GM12878 (cell line): ENCODE measurements at regions not wholly inside any gene's neighbourhood (a gene's known extent, or its start where the extent isn't known, plus 50 kb on each side); places are given as distances from the start of the nearest gene placed in this dataset.

Experiments
- ATAC-seq: fragments of 200-7000 bp; cut with Tn5 transposase; 3 replicates; pipeline ENCODE4 v1.9.1; 2020; ENCODE audit warnings: mild to moderate bottlenecking, moderate library complexity
- BruUV-seq: library from RNA; stranded (reverse); fragments of 400-500 nt; replicated peaks from 2 replicates; lab custom pipeline; 2021; lab: Mats Ljungman, UMichigan
- CTCF ChIA-PET: fragments of 300-600 bp; sonication (Branson Sonifier 250); formaldehyde crosslinking; extraction: SDS; loops from one replicate; lab custom pipeline; 2021; ENCODE audit warnings: inconsistent platforms; lab: Yijun Ruan, JAX
- POLR2A ChIA-PET: fragments of 350-600 bp; formaldehyde crosslinking; extraction: SDS; loops from one replicate; lab custom pipeline; 2021; ENCODE audit warnings: inconsistent platforms; lab: Charles Lee
- RAD21 ChIA-PET: fragments of 300-600 bp; sonication (Branson Sonifier 250); formaldehyde crosslinking; loops from one replicate; lab custom pipeline; 2023; ENCODE audit warnings: antibody characterized with exemption; ENCODE audit not compliant: unreplicated experiment; lab: Charles Lee
- SMC1A ChIA-PET: fragments of 300-600 bp; sonication (Branson Sonifier 250); formaldehyde crosslinking; loops from one replicate; lab custom pipeline; 2023; ENCODE audit not compliant: unreplicated experiment, uncharacterized antibody; lab: Charles Lee
- DNase-seq: peaks from one replicate; pipeline ENCODE4 v3.0.0-alpha.2; 2011; ENCODE audit warnings: low read depth, low spot score
- FAIRE-seq: peaks from 3 replicates; lab custom pipeline; 2011; peaks lifted over from hg19 to GRCh38; lab: Jason Lieb, UNC
- H2AFZ ChIP-seq: 2 replicates; pipeline ENCODE4 v1.6.0; 2011; ENCODE audit warnings: low read depth, low read length, control low read depth; ENCODE audit not compliant: control insufficient read depth
- H3K27ac ChIP-seq: 2 replicates; pipeline ENCODE4 v1.5.1; 2011; ENCODE audit warnings: control low read depth; ENCODE audit not compliant: control insufficient read depth, insufficient read depth
- H3K27me3 ChIP-seq, 2 experiments: replicated peaks in 1 of 2; 2 replicates each; pipeline versions ENCODE4 v1.6.0 to v1.6.1; 2011; ENCODE audit warnings: low read length in 1 of 2; ENCODE audit not compliant: control insufficient read depth in 2 of 2, insufficient read depth in 2 of 2
- H3K36me3 ChIP-seq, 2 experiments: 2 replicates each; pipeline ENCODE4 v1.5.1; 2011; ENCODE audit warnings: low read length in 1 of 2; ENCODE audit not compliant: control insufficient read depth in 2 of 2, insufficient read depth in 2 of 2
- H3K4me1 ChIP-seq: 2 replicates; pipeline ENCODE4 v1.6.1; 2011; ENCODE audit warnings: mild to moderate bottlenecking, low read length, moderate library complexity, mixed read lengths; ENCODE audit not compliant: control insufficient read depth, insufficient read depth
- H3K4me2 ChIP-seq: 2 replicates; pipeline ENCODE4 v1.6.0; 2011; ENCODE audit warnings: control low read depth; ENCODE audit not compliant: control insufficient read depth, insufficient read depth
- H3K4me3 ChIP-seq: fragments of 200-600 bp; sonication (generic); 2 replicates; pipeline ENCODE4 v1.5.1; 2016
- H3K79me2 ChIP-seq: 2 replicates; pipeline ENCODE4 v1.6.0; 2011; ENCODE audit warnings: low read length; ENCODE audit not compliant: control insufficient read depth, insufficient read depth
- H3K9ac ChIP-seq: 2 replicates; pipeline ENCODE4 v1.8.0; 2011; ENCODE audit warnings: low read length, control low read depth, mixed read lengths; ENCODE audit not compliant: control insufficient read depth, insufficient read depth
- H3K9me3 ChIP-seq: replicated peaks from 3 replicates; pipeline ENCODE4 v1.5.1; 2011; ENCODE audit warnings: mild to moderate bottlenecking, low read length; ENCODE audit not compliant: control insufficient read depth, insufficient read depth
- H4K20me1 ChIP-seq: 2 replicates; pipeline ENCODE4 v1.6.0; 2011; ENCODE audit not compliant: control insufficient read depth, insufficient read depth
- CHD2 ChIP-seq: IDR thresholded peaks from 2 replicates; pipeline ENCODE4 v1.6.1; 2011; ENCODE audit warnings: low read depth, low read length, improper control_type of control experiment, borderline replicate concordance
- DPF2 ChIP-seq: fragments of 450-650 bp; IDR thresholded peaks from 2 replicates; pipeline ENCODE4 v1.6.1; 2017; ENCODE audit warnings: mild to moderate bottlenecking
- ETV6 ChIP-seq, 2 experiments: fragments of 450-650 bp in 1 of 2; IDR thresholded peaks in 1 of 2; conservative IDR thresholded peaks in 1 of 2; 2 replicates each; pipeline ENCODE4 v1.6.1; 2014; ENCODE audit warnings: antibody characterized with exemption in 1 of 2, borderline replicate concordance in 1 of 2, low read depth in 1 of 2, mild to moderate bottlenecking in 1 of 2, moderate library complexity in 1 of 2
- HDAC2 ChIP-seq: fragments of 200-600 bp; sonication (generic); IDR thresholded peaks from 2 replicates; pipeline ENCODE4 v1.6.1; 2017
- KDM1A ChIP-seq: fragments of 200-600 bp; sonication (generic); IDR thresholded peaks from 2 replicates; pipeline ENCODE4 v1.6.1; 2016; ENCODE audit warnings: borderline replicate concordance
- MEF2B ChIP-seq: fragments of 450-650 bp; IDR thresholded peaks from 2 replicates; pipeline ENCODE4 v1.6.1; 2018; ENCODE audit warnings: mild to moderate bottlenecking, moderate library complexity; ENCODE audit not compliant: partially characterized antibody, poor library complexity, severe bottlenecking
- SIN3A ChIP-seq: IDR thresholded peaks from 2 replicates; pipeline ENCODE4 v1.6.1; 2012; ENCODE audit warnings: low read depth, low read length, improper control_type of control experiment
- WGBS: methylation state at CpG from one replicate; pipeline ENCODE4 v1.1.6; 2016; ENCODE audit warnings: low lambda C conversion rate; ENCODE audit not compliant: insufficient replicate concordance, insufficient coverage; ENCODE audit errors: missing lambda C conversion rate; 5-methylcytosine and 5-hydroxymethylcytosine counted together
- in situ Hi-C: fragments of 300-500 bp; cut with MboI; formaldehyde crosslinking; loops from 9 replicates; pipeline ENCODE4 v1.14.3; 2018; ENCODE audit warnings: mixed read lengths
- intact Hi-C: fragments of 100-400 bp; cut with micrococcal nuclease; formaldehyde crosslinking; loops from one replicate; pipeline ENCODE4 v1.14.2; 2022; ENCODE audit not compliant: unreplicated experiment
- TF ChIP-seq, protein P1 (sequence below): fragments of 450-650 bp; IDR thresholded peaks from 2 replicates; pipeline ENCODE4 v1.6.1; 2017; ENCODE audit warnings: mild to moderate bottlenecking, moderate library complexity

GRCh38 chr9:26158631-26159150 lies 480.4 kb upstream of the TUSC1 start:
- Histone ChIP-seq H2AFZ (no peak overlapping the region), H3K4me3 (no peak overlapping the region), H3K79me2 (no peaks in the 10 kb centered on the region), H4K20me1 (no peaks in the 10 kb centered on the region), H3K9ac (no peak overlapping the region), H3K4me1 (no peaks in the 10 kb centered on the region), H3K36me3 (no peaks in the 10 kb centered on the region), H3K9me3 (no peaks in the 10 kb centered on the region; the same call in 2 of the 3 replicates), H3K27ac (no peak overlapping the region)
- DNase-seq: no peak
- intact Hi-C loops: loop anchor here (1.0 kb wide), 1 partner anchor 11 kb away; no protein-coding TSS in a partner anchor
- RAD21 ChIA-PET: no interaction called here
- CTCF ChIA-PET: no interaction called here
- POLR2A ChIA-PET: no interaction called here
- 38% methylated on average over 4 of the region's 4 CpGs for WGBS
- SMC1A ChIA-PET: no interaction called here
- no peak for ATAC-seq
- no peak for FAIRE-seq
- no TSS peak for BruUV-seq
- TF ChIP-seq ETV6 (conservative IDR thresholded peaks at IDR 0.05 in 1 of 2, IDR thresholded peaks at IDR 0.05 in 1 of 2; ENCODE audit: borderline replicate concordance in 1 of 2, low read depth in 1 of 2) (no peak), KDM1A (no peak), MEF2B (no peak), DPF2 (no peak), SIN3A (no peak), CHD2 (no peak), HDAC2 (no peak)
- TF ChIP-seq, protein P1, sequence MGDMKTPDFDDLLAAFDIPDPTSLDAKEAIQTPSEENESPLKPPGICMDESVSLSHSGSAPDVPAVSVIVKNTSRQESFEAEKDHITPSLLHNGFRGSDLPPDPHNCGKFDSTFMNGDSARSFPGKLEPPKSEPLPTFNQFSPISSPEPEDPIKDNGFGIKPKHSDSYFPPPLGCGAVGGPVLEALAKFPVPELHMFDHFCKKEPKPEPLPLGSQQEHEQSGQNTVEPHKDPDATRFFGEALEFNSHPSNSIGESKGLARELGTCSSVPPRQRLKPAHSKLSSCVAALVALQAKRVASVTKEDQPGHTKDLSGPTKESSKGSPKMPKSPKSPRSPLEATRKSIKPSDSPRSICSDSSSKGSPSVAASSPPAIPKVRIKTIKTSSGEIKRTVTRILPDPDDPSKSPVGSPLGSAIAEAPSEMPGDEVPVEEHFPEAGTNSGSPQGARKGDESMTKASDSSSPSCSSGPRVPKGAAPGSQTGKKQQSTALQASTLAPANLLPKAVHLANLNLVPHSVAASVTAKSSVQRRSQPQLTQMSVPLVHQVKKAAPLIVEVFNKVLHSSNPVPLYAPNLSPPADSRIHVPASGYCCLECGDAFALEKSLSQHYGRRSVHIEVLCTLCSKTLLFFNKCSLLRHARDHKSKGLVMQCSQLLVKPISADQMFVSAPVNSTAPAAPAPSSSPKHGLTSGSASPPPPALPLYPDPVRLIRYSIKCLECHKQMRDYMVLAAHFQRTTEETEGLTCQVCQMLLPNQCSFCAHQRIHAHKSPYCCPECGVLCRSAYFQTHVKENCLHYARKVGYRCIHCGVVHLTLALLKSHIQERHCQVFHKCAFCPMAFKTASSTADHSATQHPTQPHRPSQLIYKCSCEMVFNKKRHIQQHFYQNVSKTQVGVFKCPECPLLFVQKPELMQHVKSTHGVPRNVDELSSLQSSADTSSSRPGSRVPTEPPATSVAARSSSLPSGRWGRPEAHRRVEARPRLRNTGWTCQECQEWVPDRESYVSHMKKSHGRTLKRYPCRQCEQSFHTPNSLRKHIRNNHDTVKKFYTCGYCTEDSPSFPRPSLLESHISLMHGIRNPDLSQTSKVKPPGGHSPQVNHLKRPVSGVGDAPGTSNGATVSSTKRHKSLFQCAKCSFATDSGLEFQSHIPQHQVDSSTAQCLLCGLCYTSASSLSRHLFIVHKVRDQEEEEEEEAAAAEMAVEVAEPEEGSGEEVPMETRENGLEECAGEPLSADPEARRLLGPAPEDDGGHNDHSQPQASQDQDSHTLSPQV: no peak
- TF ChIP-seq, all 136 proteins: peak for 0
- H3K27me3 ChIP-seq: no peaks in the 10 kb centered on the region
- in situ Hi-C loops: no loop called here
- no peak overlapping the region for H3K4me2 ChIP-seq
